NT2/D1 (cell line): ENCODE measurements at regions not wholly inside any gene's neighbourhood (a gene's known extent, or its start where the extent isn't known, plus 50 kb on each side); places are given as distances from the start of the nearest gene placed in this dataset.

Experiments
- SUZ12 ChIP-seq: IDR thresholded peaks from 2 replicates; pipeline ENCODE4 v1.6.1; 2011; ENCODE audit not compliant: insufficient read length, insufficient read depth; ENCODE audit errors: extremely low read depth
- YY1 ChIP-seq: IDR thresholded peaks from 2 replicates; pipeline ENCODE4 v1.6.1; 2011; ENCODE audit not compliant: insufficient read length, insufficient read depth

DNA sequence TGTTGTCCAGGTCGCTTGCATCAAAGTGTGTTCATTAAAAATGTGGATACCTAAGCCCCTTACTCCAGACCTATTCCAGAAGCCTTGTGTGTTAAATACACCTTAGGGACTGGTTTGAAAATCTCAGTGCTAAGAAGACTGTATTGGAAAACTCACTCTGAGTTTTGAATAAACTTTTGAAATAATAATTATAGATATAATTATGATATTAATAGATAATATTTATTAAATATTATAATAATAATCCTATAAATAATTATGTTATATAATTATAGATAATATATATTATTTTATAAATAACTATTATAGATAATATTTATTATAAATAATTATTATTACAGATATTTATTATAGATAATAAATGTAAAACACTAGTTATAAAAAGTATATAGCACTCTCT, 165.3 kb downstream of the ARRDC3 start:
- TF ChIP-seq YY1 (no peak), SUZ12 (no peak)
